Neutrophil (primary cell): ENCODE measurements at regions not wholly inside any gene's neighbourhood (a gene's known extent, or its start where the extent isn't known, plus 50 kb on each side); places are given as distances from the start of the nearest gene placed in this dataset.

Experiments
- H3K27ac ChIP-seq: fragments of 200-600 bp; sonication (generic); 2 replicates; pipeline ENCODE4 v1.5.1; 2016; ENCODE audit warnings: mild to moderate bottlenecking, moderate library complexity
- H3K27me3 ChIP-seq: fragments of 200-600 bp; sonication (generic); 2 replicates; pipeline ENCODE4 v1.6.0; 2016; ENCODE audit warnings: mild to moderate bottlenecking
- H3K36me3 ChIP-seq: fragments of 200-600 bp; sonication (generic); 2 replicates; pipeline ENCODE4 v1.5.1; 2017
- H3K4me1 ChIP-seq, 2 experiments: fragments of 200-600 bp in 1 of 2; sonication (generic) in 1 of 2; 1 replicate in 1 of 2; 2 replicates in 1 of 2; pipeline versions ENCODE4 v1.5.1 to v1.6.1; 2013 to 2016; ENCODE audit warnings: low read depth in 1 of 2, low read length in 1 of 2, mild to moderate bottlenecking in 1 of 2, moderate library complexity in 1 of 2; ENCODE audit not compliant: control insufficient read depth in 1 of 2, insufficient read depth in 1 of 2
- H3K4me3 ChIP-seq, 2 experiments: fragments of 200-600 bp in 1 of 2; sonication (generic) in 1 of 2; 1 replicate in 1 of 2; 2 replicates in 1 of 2; pipeline ENCODE4 v1.5.1; 2013 to 2016; ENCODE audit warnings: low read depth in 1 of 2, low read length in 1 of 2, mild to moderate bottlenecking in 1 of 2, moderate library complexity in 1 of 2
- H3K9me3 ChIP-seq: fragments of 200-600 bp; sonication (generic); 2 replicates; pipeline ENCODE4 v1.5.1; 2016
- TF ChIP-seq, protein P1 (sequence below): fragments of 200-600 bp; sonication (generic); IDR thresholded peaks from 2 replicates; pipeline ENCODE4 v1.5.1; 2016; ENCODE audit warnings: antibody characterized with exemption

DNA sequence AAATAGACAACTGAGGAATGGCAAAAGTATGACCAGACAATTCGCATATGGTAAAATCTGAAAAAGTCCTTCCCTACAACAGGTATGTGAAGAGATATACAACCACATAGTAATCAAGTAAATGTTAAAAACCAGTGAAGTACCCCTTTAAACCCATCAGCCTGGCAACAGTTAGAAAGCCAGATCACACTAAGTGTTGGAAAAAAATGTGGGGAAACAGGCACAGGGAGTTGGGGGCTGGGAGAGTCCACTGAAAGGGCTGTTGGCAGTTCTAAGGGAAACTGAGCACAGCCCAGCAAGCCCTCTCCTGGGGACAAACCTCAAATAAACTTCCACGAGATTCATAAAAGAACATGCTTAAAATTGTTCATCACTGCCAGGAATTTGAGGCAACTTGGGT, 242.1 kb downstream of the BUD13 start:
- TF ChIP-seq, protein P1, sequence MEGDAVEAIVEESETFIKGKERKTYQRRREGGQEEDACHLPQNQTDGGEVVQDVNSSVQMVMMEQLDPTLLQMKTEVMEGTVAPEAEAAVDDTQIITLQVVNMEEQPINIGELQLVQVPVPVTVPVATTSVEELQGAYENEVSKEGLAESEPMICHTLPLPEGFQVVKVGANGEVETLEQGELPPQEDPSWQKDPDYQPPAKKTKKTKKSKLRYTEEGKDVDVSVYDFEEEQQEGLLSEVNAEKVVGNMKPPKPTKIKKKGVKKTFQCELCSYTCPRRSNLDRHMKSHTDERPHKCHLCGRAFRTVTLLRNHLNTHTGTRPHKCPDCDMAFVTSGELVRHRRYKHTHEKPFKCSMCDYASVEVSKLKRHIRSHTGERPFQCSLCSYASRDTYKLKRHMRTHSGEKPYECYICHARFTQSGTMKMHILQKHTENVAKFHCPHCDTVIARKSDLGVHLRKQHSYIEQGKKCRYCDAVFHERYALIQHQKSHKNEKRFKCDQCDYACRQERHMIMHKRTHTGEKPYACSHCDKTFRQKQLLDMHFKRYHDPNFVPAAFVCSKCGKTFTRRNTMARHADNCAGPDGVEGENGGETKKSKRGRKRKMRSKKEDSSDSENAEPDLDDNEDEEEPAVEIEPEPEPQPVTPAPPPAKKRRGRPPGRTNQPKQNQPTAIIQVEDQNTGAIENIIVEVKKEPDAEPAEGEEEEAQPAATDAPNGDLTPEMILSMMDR, result no peak

DNA sequence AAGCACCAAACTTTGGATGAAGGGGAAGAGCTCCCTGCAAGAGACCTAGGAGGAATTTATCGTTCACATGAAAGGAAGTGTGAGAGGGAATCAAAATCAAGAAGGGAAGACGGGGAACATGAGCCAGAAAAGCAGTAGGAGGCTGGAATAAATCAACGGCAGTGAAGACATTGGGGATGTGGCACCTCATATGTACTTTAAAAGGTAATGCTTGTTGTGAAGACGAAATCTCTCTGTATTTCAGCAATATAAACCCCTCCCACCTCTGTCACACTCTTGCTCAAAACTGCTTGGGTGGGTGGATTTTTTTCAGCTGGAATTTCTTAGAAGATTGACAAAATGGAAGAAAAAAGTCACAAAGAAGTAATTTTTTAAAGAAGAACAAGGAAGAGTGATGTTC, 243.5 kb downstream of the BUD13 start:
- no peaks in the 10 kb centered on the region for H3K36me3 ChIP-seq
- TF ChIP-seq, protein P1, result no peak
- H3K27me3 ChIP-seq, result peaks cover 44% of the 10 kb centered on the region
- no peak overlapping the region for H3K27ac ChIP-seq
- no peaks in the 10 kb centered on the region for H3K4me1 ChIP-seq
- no peaks in the 10 kb centered on the region for H3K9me3 ChIP-seq
- H3K4me3 ChIP-seq, result no peak overlapping the region

More for the DNA sequence above, 242.1 kb downstream of the BUD13 start:
- Histone ChIP-seq H3K4me1 (no peaks in the 10 kb centered on the region), H3K27ac (no peak overlapping the region), H3K27me3 (peaks cover 49% of the 10 kb centered on the region), H3K4me3 (no peak overlapping the region), H3K9me3 (no peaks in the 10 kb centered on the region), H3K36me3 (no peaks in the 10 kb centered on the region)

DNA sequence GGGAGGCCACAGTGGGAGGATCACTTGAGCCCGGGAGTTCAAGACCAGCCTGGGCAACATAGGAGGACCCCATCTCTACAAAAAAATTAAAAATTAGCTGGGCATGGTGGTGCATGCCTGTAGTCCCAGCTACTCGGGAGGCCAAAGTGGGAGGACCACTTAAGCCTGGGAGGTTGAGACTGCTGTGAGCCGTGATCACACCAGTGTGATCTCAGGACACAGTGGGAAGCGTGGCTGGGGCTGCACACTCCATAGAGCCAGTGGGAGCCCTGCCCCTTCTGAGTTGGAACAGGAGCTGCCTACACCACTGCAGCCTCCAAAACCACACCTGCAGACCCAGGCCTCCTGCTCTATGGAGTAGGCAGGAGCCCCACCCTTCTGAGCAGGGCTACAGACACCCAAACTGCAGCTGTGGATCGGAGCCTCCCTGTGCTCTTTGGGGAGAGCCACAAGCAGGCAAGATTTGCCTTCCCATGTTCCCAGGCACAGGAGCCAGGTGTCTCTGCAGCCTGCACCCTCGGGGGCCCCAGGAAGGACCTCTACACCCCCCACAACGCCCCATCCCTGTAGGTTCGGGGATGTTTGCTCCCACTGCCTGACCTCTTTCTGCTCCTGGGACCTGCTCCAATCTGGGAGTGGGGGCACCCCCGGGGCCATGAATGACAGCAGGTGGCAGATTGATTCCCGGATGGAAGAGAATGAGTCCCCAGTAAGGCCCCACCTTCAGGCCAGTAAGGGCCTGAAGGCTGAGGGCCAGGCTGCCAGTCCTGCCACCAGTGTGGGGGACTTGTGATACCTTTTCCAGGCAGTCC, 245.4 kb downstream of the BUD13 start:
- Histone ChIP-seq H3K4me3 (no peak overlapping the region), H3K27ac (no peak overlapping the region), H3K9me3 (no peaks in the 10 kb centered on the region), H3K36me3 (no peaks in the 10 kb centered on the region), H3K4me1 (no peaks in the 10 kb centered on the region), H3K27me3 (peaks cover 25% of the 10 kb centered on the region)
- TF ChIP-seq, protein P1, result no peak

DNA sequence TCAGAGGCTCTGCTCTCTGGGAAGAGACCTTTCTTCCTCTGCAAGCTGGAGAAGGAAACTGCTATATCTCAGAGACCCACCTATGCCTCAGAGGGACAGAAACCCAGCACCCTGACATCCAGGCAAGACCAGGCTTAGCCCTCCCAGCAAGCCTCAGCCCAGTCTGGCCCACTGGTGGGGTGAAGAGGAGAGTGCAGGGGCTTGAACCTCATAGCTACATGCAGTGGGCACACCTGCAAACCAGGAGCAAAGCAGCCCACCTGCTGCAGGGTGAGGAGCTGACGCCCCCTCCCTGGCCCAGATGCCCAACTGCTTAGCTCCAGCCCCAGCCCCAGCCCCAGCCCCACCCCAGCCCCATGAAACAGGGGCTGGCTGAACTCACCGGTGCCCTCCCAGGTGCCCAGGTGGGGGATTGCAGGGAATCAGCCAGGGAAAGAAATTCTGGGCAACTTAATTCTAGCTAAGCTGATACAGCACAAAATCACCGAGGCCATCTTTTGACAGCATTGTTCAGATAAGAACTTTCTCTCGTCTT, 246.8 kb downstream of the BUD13 start:
- Histone ChIP-seq H3K4me1 (no peaks in the 10 kb centered on the region), H3K36me3 (no peaks in the 10 kb centered on the region), H3K4me3 (no peak overlapping the region), H3K9me3 (no peaks in the 10 kb centered on the region), H3K27ac (no peak overlapping the region), H3K27me3 (peaks cover 22% of the 10 kb centered on the region)
- TF ChIP-seq, protein P1, result no peak

DNA sequence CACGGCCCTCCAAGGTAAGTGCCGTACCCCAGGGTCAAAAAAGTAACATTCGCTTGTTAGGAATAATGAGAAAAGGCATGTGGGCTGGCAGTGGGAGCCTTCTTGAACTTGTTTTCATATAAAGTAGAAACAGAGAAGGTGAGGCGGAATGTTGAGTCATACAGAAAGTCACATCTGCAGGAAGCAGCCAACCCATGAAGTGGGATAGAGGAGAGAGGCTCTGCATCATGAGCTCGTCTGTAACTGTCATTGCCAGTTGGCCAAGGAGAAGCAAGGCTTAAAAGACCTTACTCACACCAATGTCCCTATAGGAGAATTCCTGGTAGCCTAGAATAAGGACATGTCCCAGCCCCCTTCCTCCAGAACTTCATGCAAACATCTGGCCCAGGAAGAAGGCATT, 253.3 kb downstream of the BUD13 start:
- no peak overlapping the region for H3K4me3 ChIP-seq
- TF ChIP-seq, protein P1, result no peak

More for the DNA sequence above, 253.3 kb downstream of the BUD13 start:
- peaks cover 3% of the 10 kb centered on the region for H3K27me3 ChIP-seq
- H3K36me3 ChIP-seq, result no peaks in the 10 kb centered on the region
- no peaks in the 10 kb centered on the region for H3K9me3 ChIP-seq
- H3K27ac ChIP-seq, result no peak overlapping the region
- H3K4me1 ChIP-seq, result no peaks in the 10 kb centered on the region
